Naive thymus-derived CD8-positive, alpha-beta T cell (primary cell): ENCODE measurements at regions not wholly inside any gene's neighbourhood (a gene's known extent, or its start where the extent isn't known, plus 50 kb on each side); places are given as distances from the start of the nearest gene placed in this dataset.

Source experiments
- ATAC-seq, 2 donors: fragments of 150-1000 bp; cut with Tn5 transposase in 1 of 2; sonication (Bioruptor Pico), chemical (Tn5 transposase) in 1 of 2; 1 replicate in 1 of 2; 2 replicates in 1 of 2; pipeline ENCODE4 v1.10.0; 2021; ENCODE audit warnings: mild to moderate bottlenecking in 2 of 2, moderate library complexity in 2 of 2
- POLR2A ChIA-PET: fragments of 350-600 bp; sonication (Branson Sonifier 250); formaldehyde crosslinking; loops from one replicate; lab custom pipeline; 2021; ENCODE audit warnings: antibody characterized with exemption; lab: Charles Lee
- DNase-seq, 10 donors: peaks; one replicate each; pipeline versions ENCODE4 v3.0.0 to v3.0.0-alpha.2; 2020 to 2022
- H3K27ac Mint-ChIP-seq, 10 donors: one replicate each; pipeline ENCODE4 v1.8.0; 2020 to 2022; ENCODE audit warnings: mild to moderate bottlenecking in 10 of 10, mixed read lengths in 10 of 10, moderate library complexity in 4 of 10, inconsistent platforms in 1 of 10
- H3K27me3 Mint-ChIP-seq, 5 donors: one replicate each; pipeline ENCODE4 v1.8.0; 2021 to 2022; ENCODE audit warnings: mixed read lengths in 5 of 5
- H3K36me3 Mint-ChIP-seq, 3 donors: one replicate each; pipeline ENCODE4 v1.8.0; 2020 to 2022; ENCODE audit warnings: mixed read lengths in 3 of 3, mild to moderate bottlenecking in 2 of 3, inconsistent platforms in 1 of 3
- H3K4me1 Mint-ChIP-seq, 4 donors: one replicate each; pipeline ENCODE4 v1.8.0; 2021 to 2022; ENCODE audit warnings: mixed read lengths in 4 of 4
- H3K4me3 Mint-ChIP-seq, 10 donors: one replicate each; pipeline ENCODE4 v1.8.0; 2020 to 2022; ENCODE audit warnings: mild to moderate bottlenecking in 10 of 10, mixed read lengths in 10 of 10, moderate library complexity in 6 of 10, inconsistent platforms in 1 of 10
- H3K9me3 Mint-ChIP-seq, 9 donors: one replicate each; pipeline ENCODE4 v1.8.0; 2020 to 2022; ENCODE audit warnings: mixed read lengths in 9 of 9, mild to moderate bottlenecking in 3 of 9, inconsistent platforms in 1 of 9, moderate library complexity in 1 of 9

- peaks cover 0 to 13% (median 4%) of the 10 kb centered on the region in 9 donors for H3K9me3 Mint-ChIP-seq
- POLR2A ChIA-PET: no interaction called here
- H3K4me3 Mint-ChIP-seq: no peak overlapping the region
- peaks cover 0 to 1% (median 0%) of the 10 kb centered on the region in 5 donors for H3K27me3 Mint-ChIP-seq
- H3K36me3 Mint-ChIP-seq: peaks cover 0 to 5% (median 2%) of the 10 kb centered on the region in 3 donors
- H3K27ac Mint-ChIP-seq: no peak overlapping the region
- peaks cover 25 to 42% (median 33%) of the 10 kb centered on the region in 4 donors for H3K4me1 Mint-ChIP-seq
- DNase-seq: no peak
- no peak for ATAC-seq
Measured at GRCh38 chr2:9734308-9734707, 103.5 kb upstream of the YWHAQ start.

- POLR2A ChIA-PET: no interaction called here
- H3K4me3 Mint-ChIP-seq: peak overlapping the region in 4 of 10 donors; percentile 6 to 24 (median 10)
- peaks cover 0 to 1% (median 0%) of the 10 kb centered on the region in 5 donors for H3K27me3 Mint-ChIP-seq
- H3K36me3 Mint-ChIP-seq: peaks cover 0 to 5% (median 2%) of the 10 kb centered on the region in 3 donors
- ATAC-seq (no peak), DNase-seq (no peak)
- peaks cover 28 to 46% (median 34%) of the 10 kb centered on the region in 4 donors for H3K4me1 Mint-ChIP-seq
- peaks cover 0 to 13% (median 4%) of the 10 kb centered on the region in 9 donors for H3K9me3 Mint-ChIP-seq
- peak overlapping the region in 9 of 10 donors; percentile 6 to 90 (median 62) for H3K27ac Mint-ChIP-seq
Measured at GRCh38 chr2:9735335-9735734, 104.5 kb upstream of the YWHAQ start.

GRCh38 chr2:9736021-9736420 lies 105.2 kb upstream of the YWHAQ start:
- H3K4me3 Mint-ChIP-seq: peak overlapping the region in 5 of 10 donors; percentile 34 to 67 (median 39)
- peak in 2 of 10 donors; percentile 10 to 36 for DNase-seq
- peaks cover 28 to 48% (median 34%) of the 10 kb centered on the region in 4 donors for H3K4me1 Mint-ChIP-seq

GRCh38 chr2:9737053-9737875 lies 106.0 kb upstream of the TAF1B start:
- Mint-ChIP-seq H3K27ac (peak overlapping the region in 9 of 10 donors; percentile 53 to 97 (median 69)), H3K4me1 (peaks cover 28 to 48% (median 34%) of the 10 kb centered on the region in 4 donors), H3K36me3 (peaks cover 0 to 5% (median 2%) of the 10 kb centered on the region in 3 donors), H3K4me3 (peak overlapping the region in 2 of 10 donors; percentile 31 to 57), H3K9me3 (peaks cover 0 to 13% (median 4%) of the 10 kb centered on the region in 9 donors), H3K27me3 (peaks cover 0 to 1% (median 0%) of the 10 kb centered on the region in 5 donors)
- DNase-seq (peak in 1 of 10 donors; percentile 4), ATAC-seq (no peak)
- POLR2A ChIA-PET: interaction anchor here (0.7 kb wide), 1 partner anchor 25 kb away, joined by 3 read pairs; no protein-coding TSS in a partner anchor

More at GRCh38 chr2:9736021-9736420, 105.2 kb upstream of the YWHAQ start:
- Mint-ChIP-seq H3K27ac (peak overlapping the region in 9 of 10 donors; percentile 15 to 90 (median 74)), H3K9me3 (peaks cover 0 to 13% (median 4%) of the 10 kb centered on the region in 9 donors), H3K27me3 (peaks cover 0 to 1% (median 0%) of the 10 kb centered on the region in 5 donors), H3K36me3 (peaks cover 0 to 5% (median 2%) of the 10 kb centered on the region in 3 donors)
- peak in 1 of 2 donors; percentile 32 for ATAC-seq
- POLR2A ChIA-PET: no interaction called here

GRCh38 chr2:9738062-9738461 lies 105.2 kb upstream of the TAF1B start:
- H3K27me3 Mint-ChIP-seq: peaks cover 0 to 1% (median 0%) of the 10 kb centered on the region in 5 donors
- H3K4me1 Mint-ChIP-seq: peaks cover 28 to 48% (median 34%) of the 10 kb centered on the region in 4 donors
- H3K9me3 Mint-ChIP-seq: peaks cover 0 to 13% (median 4%) of the 10 kb centered on the region in 9 donors
- peak overlapping the region in 5 of 10 donors; percentile 2 to 91 (median 45) for H3K4me3 Mint-ChIP-seq
- peaks cover 0 to 5% (median 2%) of the 10 kb centered on the region in 3 donors for H3K36me3 Mint-ChIP-seq
- ATAC-seq: no peak
- no peak for DNase-seq
- POLR2A ChIA-PET: interaction anchor here (0.6 to 0.7 kb wide), 2 partner anchors 26 to 182 kb away, joined by 3 to 4 read pairs; partner anchors contain the start of gene ADAM17
- H3K27ac Mint-ChIP-seq: peak overlapping the region in 6 of 10 donors; percentile 24 to 97 (median 64)

GRCh38 chr2:9738535-9739496 lies 104.5 kb upstream of the TAF1B start:
- Mint-ChIP-seq H3K27me3 (peaks cover 0 to 1% (median 0%) of the 10 kb centered on the region in 5 donors), H3K27ac (peak overlapping the region; percentile 70 to 97 (median 92)), H3K36me3 (peaks cover 0 to 5% (median 2%) of the 10 kb centered on the region in 3 donors), H3K4me3 (peak overlapping the region; percentile 73 to 93 (median 85)), H3K4me1 (peaks cover 28 to 48% (median 34%) of the 10 kb centered on the region in 4 donors), H3K9me3 (peaks cover 0 to 13% (median 4%) of the 10 kb centered on the region in 9 donors)
- ATAC-seq (no peak), DNase-seq (peak in 1 of 10 donors; percentile 21)
- POLR2A ChIA-PET: interaction anchor here (0.6 to 1.1 kb wide), 3 partner anchors 183 to 257 kb away, joined by 3 to 4 read pairs (median 3); partner anchors contain the start of gene ADAM17

- Mint-ChIP-seq H3K36me3 (peaks cover 0 to 2% (median 0%) of the 10 kb centered on the region in 3 donors), H3K4me3 (peak overlapping the region; percentile 73 to 93 (median 85)), H3K27me3 (peaks cover 0 to 1% (median 0%) of the 10 kb centered on the region in 5 donors), H3K27ac (peak overlapping the region; percentile 70 to 97 (median 92)), H3K4me1 (peaks cover 28 to 48% (median 34%) of the 10 kb centered on the region in 4 donors), H3K9me3 (peaks cover 0 to 6% (median 3%) of the 10 kb centered on the region in 9 donors)
- ATAC-seq (peak; percentile 89 to 91), DNase-seq (peak in 6 of 10 donors; percentile 14 to 51 (median 36))
- POLR2A ChIA-PET: interaction anchor here (0.6 to 1.1 kb wide), 2 partner anchors 184 to 258 kb away, joined by 3 read pairs; partner anchors contain the start of gene ADAM17
Measured at GRCh38 chr2:9739531-9739964, 103.7 kb upstream of the TAF1B start.

GRCh38 chr2:9740382-9741073 lies 102.7 kb upstream of the TAF1B start:
- no peaks in the 10 kb centered on the region for H3K9me3 Mint-ChIP-seq
- H3K4me1 Mint-ChIP-seq: peaks cover 22 to 40% (median 27%) of the 10 kb centered on the region in 4 donors
- H3K27ac Mint-ChIP-seq: peak overlapping the region in 1 of 10 donors; percentile 62
- peaks cover 0 to 2% (median 0%) of the 10 kb centered on the region in 5 donors for H3K27me3 Mint-ChIP-seq
- ATAC-seq: no peak
- DNase-seq: no peak
- H3K36me3 Mint-ChIP-seq: no peaks in the 10 kb centered on the region
- peak overlapping the region in 2 of 10 donors; percentile 11 to 15 for H3K4me3 Mint-ChIP-seq
- POLR2A ChIA-PET: no interaction called here

- peaks cover 19 to 34% (median 21%) of the 10 kb centered on the region in 4 donors for H3K4me1 Mint-ChIP-seq
- H3K27me3 Mint-ChIP-seq: peaks cover 0 to 3% (median 0%) of the 10 kb centered on the region in 5 donors
- H3K36me3 Mint-ChIP-seq: no peaks in the 10 kb centered on the region
- H3K9me3 Mint-ChIP-seq: no peaks in the 10 kb centered on the region
- ATAC-seq: no peak
- peak overlapping the region in 3 of 10 donors; percentile 62 to 69 (median 62) for H3K27ac Mint-ChIP-seq
- no peak for DNase-seq
- H3K4me3 Mint-ChIP-seq: peak overlapping the region in 3 of 10 donors; percentile 2 to 38 (median 22)
- POLR2A ChIA-PET: no interaction called here
Measured at GRCh38 chr2:9741110-9741509, 102.2 kb upstream of the TAF1B start.

- no peak overlapping the region for H3K4me3 Mint-ChIP-seq
- DNase-seq (no peak), ATAC-seq (no peak)
- H3K27ac Mint-ChIP-seq: no peak overlapping the region
- no peaks in the 10 kb centered on the region for H3K9me3 Mint-ChIP-seq
- peaks cover 0 to 3% (median 0%) of the 10 kb centered on the region in 5 donors for H3K27me3 Mint-ChIP-seq
- no peaks in the 10 kb centered on the region for H3K36me3 Mint-ChIP-seq
- H3K4me1 Mint-ChIP-seq: peaks cover 7 to 22% (median 10%) of the 10 kb centered on the region in 4 donors
- POLR2A ChIA-PET: interaction anchor here (0.6 kb wide), 1 partner anchor 108 kb away, joined by 3 read pairs; no protein-coding TSS in a partner anchor
Measured at GRCh38 chr2:9742601-9743000, 100.7 kb upstream of the TAF1B start.
